Skeletal muscle satellite cell (primary cell): ENCODE measurements at regions not wholly inside any gene's neighbourhood (a gene's known extent, or its start where the extent isn't known, plus 50 kb on each side); places are given as distances from the start of the nearest gene placed in this dataset.

Source experiments
- H3K27me3 ChIP-seq: 2 replicates; pipeline ENCODE4 v1.7.0; 2013; ENCODE audit warnings: low read length; ENCODE audit not compliant: control insufficient read depth, insufficient read depth
- H3K36me3 ChIP-seq: 2 replicates; pipeline ENCODE4 v1.7.0; 2013; ENCODE audit warnings: mild to moderate bottlenecking, control low read depth, low read length; ENCODE audit not compliant: insufficient read depth
- H3K4me1 ChIP-seq: 2 replicates; pipeline ENCODE4 v1.7.0; 2013; ENCODE audit warnings: low read length; ENCODE audit not compliant: control insufficient read depth, insufficient read depth
- H3K4me2 ChIP-seq: 2 replicates; pipeline ENCODE4 v1.7.0; 2013; ENCODE audit warnings: mild to moderate bottlenecking, low read length
- H3K4me3 ChIP-seq: 2 replicates; pipeline ENCODE4 v1.7.0; 2013; ENCODE audit warnings: low read length
- H3K9ac ChIP-seq: 2 replicates; pipeline ENCODE4 v1.7.0; 2013; ENCODE audit warnings: mild to moderate bottlenecking, low read depth, low read length, moderate library complexity
- H3K9me3 ChIP-seq: replicated peaks from 2 replicates; pipeline ENCODE4 v1.7.0; 2013; ENCODE audit warnings: mild to moderate bottlenecking, control low read depth, low read length

DNA sequence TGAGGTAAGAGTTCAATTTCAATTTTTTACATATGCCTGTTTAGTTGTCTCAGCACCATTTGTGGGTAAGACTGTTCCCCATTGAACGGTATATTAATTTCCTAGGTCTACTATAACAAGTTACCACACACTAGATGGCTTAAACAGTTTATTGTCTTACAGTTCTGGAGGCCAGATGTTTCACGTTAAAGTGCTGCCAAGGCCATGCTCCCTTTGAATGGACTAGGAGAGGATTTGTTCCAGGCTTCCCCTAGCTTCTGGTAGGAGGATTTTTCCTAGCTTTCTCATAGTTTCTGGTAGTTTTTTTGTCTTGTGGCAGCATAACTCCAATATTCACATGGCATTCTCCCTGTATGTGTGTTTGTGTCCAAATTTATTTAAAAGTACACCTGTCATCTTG is 149.3 kb upstream of the CYSLTR1 start:
- H3K36me3 ChIP-seq = no peaks in the 10 kb centered on the region
- no peaks in the 10 kb centered on the region for H3K9me3 ChIP-seq
- H3K4me3 ChIP-seq = no peak overlapping the region
- no peak overlapping the region for H3K4me2 ChIP-seq
- H3K9ac ChIP-seq = no peak overlapping the region
- H3K27me3 ChIP-seq = no peaks in the 10 kb centered on the region
- no peaks in the 10 kb centered on the region for H3K4me1 ChIP-seq

DNA sequence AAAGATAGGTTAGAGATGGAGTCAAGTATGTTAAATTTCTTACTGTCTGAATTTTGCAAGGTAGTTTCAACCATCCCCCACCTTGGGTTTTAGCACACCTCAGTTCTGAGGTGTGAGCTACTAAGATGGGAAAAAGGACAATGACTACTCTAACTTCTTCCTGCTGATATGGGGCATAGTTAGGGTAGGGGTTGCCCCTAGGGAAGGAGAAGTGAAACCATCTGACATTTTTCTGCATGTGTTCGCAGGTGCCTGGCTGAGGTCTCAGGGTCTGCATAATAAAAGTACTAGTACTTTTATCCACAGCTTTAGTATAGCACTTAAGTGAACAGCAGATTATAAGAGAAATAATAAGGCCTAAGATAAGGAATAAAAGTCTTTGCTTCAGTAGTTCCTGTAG is 129.5 kb upstream of the CYSLTR1 start:
- Histone ChIP-seq H3K4me3 (no peak overlapping the region), H3K4me1 (peaks cover 9% of the 10 kb centered on the region), H3K27me3 (no peaks in the 10 kb centered on the region), H3K4me2 (no peak overlapping the region), H3K9ac (no peak overlapping the region), H3K9me3 (no peaks in the 10 kb centered on the region), H3K36me3 (no peaks in the 10 kb centered on the region)

DNA sequence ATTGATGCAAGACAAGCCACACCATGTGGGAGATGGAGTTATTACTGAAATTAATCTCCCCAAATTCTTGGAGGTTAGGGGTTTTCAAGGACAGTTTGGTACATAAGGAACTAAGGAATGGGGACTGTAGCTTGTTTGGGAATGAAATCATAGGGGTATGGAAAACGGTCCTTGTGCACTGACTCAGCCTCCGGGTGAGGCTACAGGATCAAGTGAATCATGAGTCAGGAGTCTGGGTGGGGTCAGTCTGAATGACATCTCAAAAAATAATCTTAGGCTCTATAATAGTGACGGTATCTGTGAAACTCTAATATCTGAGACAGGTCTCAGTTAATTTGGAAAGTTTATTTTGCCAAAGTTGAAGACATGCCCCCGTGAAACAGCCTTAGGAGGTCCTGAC is 128.5 kb upstream of the CYSLTR1 start:
- no peak overlapping the region for H3K4me2 ChIP-seq
- H3K9ac ChIP-seq = no peak overlapping the region
- no peaks in the 10 kb centered on the region for H3K36me3 ChIP-seq
- H3K9me3 ChIP-seq = no peaks in the 10 kb centered on the region
- H3K4me1 ChIP-seq = peaks cover 9% of the 10 kb centered on the region
- no peaks in the 10 kb centered on the region for H3K27me3 ChIP-seq
- no peak overlapping the region for H3K4me3 ChIP-seq

DNA sequence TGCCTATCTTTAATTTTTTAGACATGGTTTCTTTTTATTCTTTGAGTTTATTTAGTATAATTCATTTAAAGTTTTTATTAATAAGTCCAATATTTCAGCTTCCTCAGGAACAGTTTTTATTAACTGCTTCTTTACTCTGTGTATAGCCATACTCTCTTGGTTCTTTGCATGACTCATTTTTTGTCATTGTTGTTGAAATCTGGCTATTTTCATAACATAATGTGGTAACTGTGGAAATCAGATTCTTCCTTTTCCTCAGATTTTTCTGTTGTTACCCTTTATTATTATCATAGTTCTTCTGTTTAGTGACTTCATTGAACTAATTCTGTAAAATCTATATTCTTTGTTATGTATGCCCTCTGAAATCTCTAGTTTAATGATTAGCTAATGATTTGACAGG is 124.9 kb upstream of the CYSLTR1 start:
- no peak overlapping the region for H3K4me3 ChIP-seq
- no peak overlapping the region for H3K9ac ChIP-seq
- no peaks in the 10 kb centered on the region for H3K36me3 ChIP-seq
- no peak overlapping the region for H3K4me2 ChIP-seq
- peaks cover 9% of the 10 kb centered on the region for H3K4me1 ChIP-seq
- no peaks in the 10 kb centered on the region for H3K27me3 ChIP-seq
- H3K9me3 ChIP-seq = no peaks in the 10 kb centered on the region

DNA sequence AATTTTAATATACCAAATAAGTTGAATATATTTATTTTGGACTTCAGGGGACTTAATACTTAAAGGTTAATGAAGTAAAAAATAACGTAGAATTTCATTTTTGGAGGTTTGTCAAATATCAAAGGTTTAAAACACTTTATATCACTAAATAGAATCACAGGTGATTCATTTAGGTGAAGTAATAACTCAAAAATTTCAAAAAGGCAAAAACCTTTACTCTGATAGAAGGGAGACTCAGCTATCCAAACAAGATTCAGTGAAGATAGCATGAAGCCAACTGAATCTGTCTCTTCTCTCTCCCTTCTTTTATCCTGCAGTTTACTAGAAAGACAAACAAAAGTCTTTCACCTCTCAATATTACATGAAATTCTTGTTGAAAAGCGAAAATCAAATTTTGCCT is 110.2 kb upstream of the CYSLTR1 start:
- Histone ChIP-seq H3K4me2 (no peak overlapping the region), H3K4me3 (no peak overlapping the region), H3K27me3 (peaks cover 3% of the 10 kb centered on the region), H3K9ac (no peak overlapping the region), H3K36me3 (no peaks in the 10 kb centered on the region), H3K4me1 (no peaks in the 10 kb centered on the region), H3K9me3 (no peaks in the 10 kb centered on the region)

DNA sequence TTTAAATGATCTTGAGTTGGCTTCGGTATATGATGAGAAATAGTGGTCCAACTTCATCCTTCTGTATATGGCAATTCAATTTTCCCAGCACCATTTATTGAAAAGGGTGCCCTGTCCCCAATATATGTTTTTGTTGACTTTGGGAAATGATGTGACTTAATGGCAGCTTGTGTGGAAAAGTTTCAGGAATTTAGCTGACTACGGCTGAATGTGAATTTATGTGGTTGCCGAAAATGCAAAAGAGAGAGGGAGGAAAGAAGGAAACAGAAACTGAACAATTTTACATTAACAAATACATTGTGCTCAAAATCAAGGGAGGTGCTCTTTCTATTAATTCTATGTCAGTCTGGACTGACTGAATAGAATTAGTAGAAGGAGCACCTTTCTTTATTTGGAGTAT is 101.8 kb upstream of the CYSLTR1 start:
- H3K9ac ChIP-seq = no peak overlapping the region
- H3K4me3 ChIP-seq = no peak overlapping the region
- no peaks in the 10 kb centered on the region for H3K4me1 ChIP-seq
- H3K4me2 ChIP-seq = no peak overlapping the region
- H3K27me3 ChIP-seq = no peaks in the 10 kb centered on the region
- no peaks in the 10 kb centered on the region for H3K9me3 ChIP-seq
- H3K36me3 ChIP-seq = no peaks in the 10 kb centered on the region

DNA sequence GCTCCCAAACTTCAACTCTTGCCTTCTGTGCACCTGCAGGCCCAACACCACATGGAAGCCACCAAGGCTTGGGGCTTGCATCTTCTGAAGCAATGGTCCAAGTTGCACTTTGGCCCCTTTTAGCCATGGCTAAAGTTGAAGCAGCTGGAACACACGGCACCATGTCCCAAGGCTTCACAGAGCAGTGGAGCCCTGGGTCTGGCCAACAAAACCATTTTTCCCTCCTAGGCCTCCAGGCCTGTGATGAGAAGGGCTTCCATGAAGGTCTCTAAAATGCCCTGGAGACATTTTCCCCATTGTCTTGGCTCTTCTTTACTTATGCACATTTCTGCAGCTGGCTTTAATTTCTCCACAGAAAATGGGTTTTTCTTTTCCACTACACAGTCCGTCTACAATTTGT is 61.3 kb upstream of the CYSLTR1 start:
- no peak overlapping the region for H3K9ac ChIP-seq
- no peaks in the 10 kb centered on the region for H3K36me3 ChIP-seq
- H3K9me3 ChIP-seq = no peaks in the 10 kb centered on the region
- no peak overlapping the region for H3K4me3 ChIP-seq
- no peaks in the 10 kb centered on the region for H3K27me3 ChIP-seq
- no peak overlapping the region for H3K4me2 ChIP-seq
- H3K4me1 ChIP-seq = no peaks in the 10 kb centered on the region

DNA sequence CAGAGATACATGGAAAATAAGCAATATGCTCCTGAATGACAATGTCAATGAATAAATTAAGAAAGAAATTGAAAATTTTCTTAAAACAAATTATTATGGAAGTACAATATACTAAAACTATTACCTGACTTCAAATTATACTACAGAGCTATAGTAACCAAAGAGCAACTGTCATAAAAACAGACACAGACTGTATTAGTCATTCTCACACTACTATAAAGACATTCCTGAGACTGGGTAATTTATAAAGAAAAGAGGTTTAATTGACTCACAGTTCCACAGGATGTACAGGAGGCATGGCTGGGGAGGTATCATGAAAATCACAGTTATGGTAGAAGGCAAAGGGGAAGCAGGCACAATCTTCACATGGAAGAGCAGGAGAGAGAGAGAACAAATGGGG is 60.0 kb upstream of the CYSLTR1 start:
- Histone ChIP-seq H3K27me3 (no peaks in the 10 kb centered on the region), H3K4me3 (no peak overlapping the region), H3K9ac (no peak overlapping the region), H3K4me1 (no peaks in the 10 kb centered on the region), H3K36me3 (no peaks in the 10 kb centered on the region), H3K4me2 (no peak overlapping the region), H3K9me3 (no peaks in the 10 kb centered on the region)

DNA sequence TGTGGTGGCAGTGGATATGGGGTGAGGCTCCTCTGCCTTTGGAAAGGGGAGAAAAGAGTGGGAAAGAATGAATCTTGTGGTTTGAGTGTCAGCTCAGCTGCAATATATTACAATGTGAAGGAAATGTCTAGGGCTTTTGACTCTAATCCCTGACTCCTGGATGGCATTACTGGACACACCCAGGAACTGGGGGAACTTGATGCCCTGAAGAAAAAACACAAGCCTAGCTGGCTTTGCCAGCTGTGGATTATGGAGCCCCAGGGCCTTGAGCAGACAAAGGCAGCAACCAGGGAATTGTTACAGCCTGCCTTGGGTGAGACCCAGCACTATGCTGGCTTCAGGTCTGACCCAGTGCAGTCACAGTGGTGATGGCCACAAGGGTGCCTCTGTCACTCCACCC is 57.1 kb upstream of the CYSLTR1 start:
- H3K4me3 ChIP-seq = no peak overlapping the region
- no peak overlapping the region for H3K4me2 ChIP-seq
- H3K9ac ChIP-seq = no peak overlapping the region
- H3K4me1 ChIP-seq = no peaks in the 10 kb centered on the region
- H3K36me3 ChIP-seq = no peaks in the 10 kb centered on the region
- no peaks in the 10 kb centered on the region for H3K27me3 ChIP-seq
- H3K9me3 ChIP-seq = no peaks in the 10 kb centered on the region

DNA sequence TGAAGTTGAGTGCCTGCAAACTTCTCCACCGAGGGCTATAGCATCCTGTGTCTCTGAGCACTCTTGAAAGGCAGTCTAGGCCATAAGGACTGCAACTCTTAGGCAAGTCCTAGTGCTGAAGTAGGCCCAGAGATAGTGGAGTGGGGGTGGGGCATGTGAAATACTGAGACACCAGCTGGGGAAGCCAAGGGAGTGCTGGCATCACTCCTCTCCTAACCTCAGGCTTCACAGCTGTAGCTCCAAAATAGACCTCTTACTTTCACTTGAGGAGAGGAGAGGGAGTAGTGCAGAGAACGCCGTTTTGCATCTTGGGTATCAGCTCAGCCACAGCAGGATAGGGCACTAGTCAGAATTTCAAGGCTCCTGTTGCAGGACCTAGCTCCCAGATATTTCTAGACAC is 56.2 kb upstream of the CYSLTR1 start:
- no peaks in the 10 kb centered on the region for H3K9me3 ChIP-seq
- no peaks in the 10 kb centered on the region for H3K4me1 ChIP-seq
- no peak overlapping the region for H3K4me3 ChIP-seq
- no peaks in the 10 kb centered on the region for H3K36me3 ChIP-seq
- H3K9ac ChIP-seq = no peak overlapping the region
- no peaks in the 10 kb centered on the region for H3K27me3 ChIP-seq
- no peak overlapping the region for H3K4me2 ChIP-seq

DNA sequence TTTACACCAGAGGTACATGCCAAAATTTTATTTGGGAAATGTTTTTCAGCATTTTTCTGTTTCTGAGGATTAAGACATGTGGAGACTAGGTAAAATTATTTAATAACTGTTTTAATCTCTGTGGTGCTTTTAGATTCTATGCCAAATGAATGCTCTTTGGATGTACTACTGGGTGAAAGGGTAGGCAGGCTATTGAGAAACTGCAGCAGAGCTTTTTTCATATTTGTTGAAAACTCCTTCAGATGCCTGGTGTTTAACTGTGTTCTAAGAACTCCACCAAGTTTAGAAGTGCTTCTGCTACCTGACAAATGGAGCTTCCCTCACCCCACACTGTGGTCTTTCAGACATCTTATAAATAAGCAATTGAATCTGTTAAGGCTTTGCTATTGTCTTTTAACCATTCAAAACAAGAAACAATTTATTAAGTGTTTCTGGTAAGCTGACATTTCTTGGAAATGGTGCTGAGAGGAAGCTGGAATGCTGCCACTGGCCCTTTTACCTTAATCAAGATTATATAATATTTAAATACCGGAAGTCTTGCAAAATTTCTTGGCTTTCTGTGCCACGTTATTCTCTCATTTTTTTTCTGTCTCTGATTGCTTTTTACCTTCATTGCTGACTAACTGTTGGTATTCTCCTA is 51.2 kb upstream of the CYSLTR1 start:
- Histone ChIP-seq H3K4me2 (no peak overlapping the region), H3K27me3 (no peaks in the 10 kb centered on the region), H3K4me1 (no peaks in the 10 kb centered on the region), H3K4me3 (no peak overlapping the region), H3K9me3 (no peaks in the 10 kb centered on the region), H3K9ac (no peak overlapping the region), H3K36me3 (no peaks in the 10 kb centered on the region)
